Caco-2 (cell line): ENCODE measurements at regions not wholly inside any gene's neighbourhood (a gene's known extent, or its start where the extent isn't known, plus 50 kb on each side); places are given as distances from the start of the nearest gene placed in this dataset.

ENCODE experiments used
- BruUV-seq: library from RNA; stranded (reverse); fragments of 400-500 nt; replicated peaks from 2 replicates; lab custom pipeline; 2021; lab: Mats Ljungman, UMichigan
- CTCF ChIA-PET: fragments of 300-600 bp; sonication (Branson Sonifier 250); formaldehyde crosslinking; loops from one replicate; lab custom pipeline; 2022; ENCODE audit warnings: antibody characterized with exemption; lab: Charles Lee
- POLR2A ChIA-PET: fragments of 300-600 bp; sonication (Branson Sonifier 250); formaldehyde crosslinking; loops from one replicate; lab custom pipeline; 2022; ENCODE audit warnings: antibody characterized with exemption; lab: Charles Lee
- DNase-seq, 2 experiments: peaks; one replicate each; pipeline versions ENCODE4 v3.0.0 to v3.0.0-alpha.2; 2020 to 2022
- H3K27me3 ChIP-seq: replicated peaks from 2 replicates; pipeline ENCODE4 v1.6.0; 2011; ENCODE audit warnings: low read length; ENCODE audit not compliant: control insufficient read depth, insufficient read depth
- H3K36me3 ChIP-seq: 2 replicates; pipeline ENCODE4 v1.5.1; 2011; ENCODE audit warnings: low read length; ENCODE audit not compliant: control insufficient read depth, insufficient read depth
- H3K4me1 ChIP-seq: fragments of 250-450 bp; sonication (Bioruptor Pico); 2 replicates; pipeline ENCODE4 v1.5.1; 2020; ENCODE audit warnings: mild to moderate bottlenecking
- H3K4me3 ChIP-seq: 2 replicates; pipeline ENCODE4 v1.5.1; 2011; ENCODE audit warnings: low read depth, mild to moderate bottlenecking, control low read depth, low read length
- H3K9me3 ChIP-seq: fragments of 250-450 bp; sonication (Bioruptor Pico); 2 replicates; pipeline ENCODE4 v1.5.1; 2020; ENCODE audit warnings: mild to moderate bottlenecking, moderate library complexity
- H3K27ac Mint-ChIP-seq: one replicate; pipeline ENCODE4 v1.8.0; 2022; ENCODE audit warnings: mixed read lengths; ENCODE audit not compliant: unreplicated experiment
- H3K27me3 Mint-ChIP-seq: one replicate; pipeline ENCODE4 v1.8.0; 2022; ENCODE audit warnings: mixed read lengths; ENCODE audit not compliant: insufficient read depth, unreplicated experiment
- H3K36me3 Mint-ChIP-seq: one replicate; pipeline ENCODE4 v1.8.0; 2022; ENCODE audit warnings: mild to moderate bottlenecking, mixed read lengths; ENCODE audit not compliant: insufficient read depth, unreplicated experiment
- H3K4me1 Mint-ChIP-seq: one replicate; pipeline ENCODE4 v1.8.0; 2022; ENCODE audit warnings: low read depth, mixed read lengths; ENCODE audit not compliant: unreplicated experiment
- H3K4me3 Mint-ChIP-seq: one replicate; pipeline ENCODE4 v1.8.0; 2022; ENCODE audit warnings: mild to moderate bottlenecking, moderate library complexity, mixed read lengths; ENCODE audit not compliant: unreplicated experiment
- H3K9me3 Mint-ChIP-seq: one replicate; pipeline ENCODE4 v1.8.0; 2022; ENCODE audit warnings: mixed read lengths; ENCODE audit not compliant: unreplicated experiment
- intact Hi-C: fragments of 100-400 bp; cut with micrococcal nuclease; formaldehyde crosslinking; loops from one replicate; pipeline ENCODE4 v1.10.0; 2022; ENCODE audit not compliant: unreplicated experiment
- TF ChIP-seq, protein P1 (sequence below), 2 experiments: fragments of 200-600 bp in 1 of 2; IDR thresholded peaks; 1 replicate in 1 of 2; 2 replicates in 1 of 2; pipeline versions ENCODE4 v1.5.1 to v1.8.0; 2011 to 2022; ENCODE audit warnings: antibody characterized with exemption in 1 of 2, control low read depth in 1 of 2, inconsistent platforms in 1 of 2, low read depth in 1 of 2, low read length in 1 of 2, mild to moderate bottlenecking in 1 of 2, moderate library complexity in 1 of 2; ENCODE audit not compliant: insufficient read depth in 1 of 2, severe bottlenecking in 1 of 2, unreplicated experiment in 1 of 2

GRCh38 chr5:20536813-20537212, 548.8 kb upstream of the CDH18 start:
- no peaks in the 10 kb centered on the region for H3K27me3 ChIP-seq
- Mint-ChIP-seq H3K27me3 (no peaks in the 10 kb centered on the region), H3K27ac (no peak overlapping the region)

GRCh38 chr5:20536341-20536740, 548.3 kb upstream of the CDH18 start:
- Mint-ChIP-seq H3K36me3 (no peaks in the 10 kb centered on the region), H3K9me3 (no peaks in the 10 kb centered on the region), H3K4me3 (no peak overlapping the region), H3K4me1 (no peaks in the 10 kb centered on the region), H3K27ac (no peak overlapping the region), H3K27me3 (no peaks in the 10 kb centered on the region)
- BruUV-seq = no TSS peak
- Histone ChIP-seq H3K4me3 (no peak overlapping the region), H3K27me3 (no peaks in the 10 kb centered on the region), H3K4me1 (no peaks in the 10 kb centered on the region), H3K36me3 (no peaks in the 10 kb centered on the region), H3K9me3 (no peaks in the 10 kb centered on the region)
- no peak for DNase-seq
- intact Hi-C loops = no loop called here
- ChIA-PET CTCF (no interaction called here), POLR2A (no interaction called here)
- TF ChIP-seq, protein P1, sequence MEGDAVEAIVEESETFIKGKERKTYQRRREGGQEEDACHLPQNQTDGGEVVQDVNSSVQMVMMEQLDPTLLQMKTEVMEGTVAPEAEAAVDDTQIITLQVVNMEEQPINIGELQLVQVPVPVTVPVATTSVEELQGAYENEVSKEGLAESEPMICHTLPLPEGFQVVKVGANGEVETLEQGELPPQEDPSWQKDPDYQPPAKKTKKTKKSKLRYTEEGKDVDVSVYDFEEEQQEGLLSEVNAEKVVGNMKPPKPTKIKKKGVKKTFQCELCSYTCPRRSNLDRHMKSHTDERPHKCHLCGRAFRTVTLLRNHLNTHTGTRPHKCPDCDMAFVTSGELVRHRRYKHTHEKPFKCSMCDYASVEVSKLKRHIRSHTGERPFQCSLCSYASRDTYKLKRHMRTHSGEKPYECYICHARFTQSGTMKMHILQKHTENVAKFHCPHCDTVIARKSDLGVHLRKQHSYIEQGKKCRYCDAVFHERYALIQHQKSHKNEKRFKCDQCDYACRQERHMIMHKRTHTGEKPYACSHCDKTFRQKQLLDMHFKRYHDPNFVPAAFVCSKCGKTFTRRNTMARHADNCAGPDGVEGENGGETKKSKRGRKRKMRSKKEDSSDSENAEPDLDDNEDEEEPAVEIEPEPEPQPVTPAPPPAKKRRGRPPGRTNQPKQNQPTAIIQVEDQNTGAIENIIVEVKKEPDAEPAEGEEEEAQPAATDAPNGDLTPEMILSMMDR (IDR thresholded peaks at IDR 0.05; ENCODE audit: insufficient read depth in 1 of 2, low read depth in 1 of 2, low read length in 1 of 2, severe bottlenecking in 1 of 2, unreplicated experiment in 1 of 2) = no peak

More at GRCh38 chr5:20536813-20537212, 548.8 kb upstream of the CDH18 start:
- CTCF ChIA-PET = no interaction called here
- POLR2A ChIA-PET = no interaction called here
- TF ChIP-seq, protein P1 (IDR thresholded peaks at IDR 0.05; ENCODE audit: insufficient read depth in 1 of 2, low read depth in 1 of 2, low read length in 1 of 2, severe bottlenecking in 1 of 2, unreplicated experiment in 1 of 2) = no peak
- DNase-seq = no peak
- no peaks in the 10 kb centered on the region for H3K9me3 ChIP-seq
- no peak overlapping the region for H3K4me3 ChIP-seq
- no peaks in the 10 kb centered on the region for H3K9me3 Mint-ChIP-seq
- H3K36me3 ChIP-seq = no peaks in the 10 kb centered on the region
- H3K36me3 Mint-ChIP-seq = no peaks in the 10 kb centered on the region
- intact Hi-C loops = no loop called here
- no peak overlapping the region for H3K4me3 Mint-ChIP-seq
- H3K4me1 ChIP-seq = no peaks in the 10 kb centered on the region
- no TSS peak for BruUV-seq
- H3K4me1 Mint-ChIP-seq = no peaks in the 10 kb centered on the region

- Mint-ChIP-seq H3K9me3 (no peaks in the 10 kb centered on the region), H3K4me1 (no peaks in the 10 kb centered on the region), H3K36me3 (no peaks in the 10 kb centered on the region), H3K27me3 (peaks cover 6% of the 10 kb centered on the region), H3K27ac (no peak overlapping the region), H3K4me3 (no peak overlapping the region)
- intact Hi-C loops = no loop called here
- H3K4me3 ChIP-seq = no peak overlapping the region
- no peaks in the 10 kb centered on the region for H3K4me1 ChIP-seq
- no peaks in the 10 kb centered on the region for H3K27me3 ChIP-seq
- H3K9me3 ChIP-seq = no peaks in the 10 kb centered on the region
- ChIA-PET CTCF (no interaction called here), POLR2A (no interaction called here)
- BruUV-seq = no TSS peak
- no peak for DNase-seq
- H3K36me3 ChIP-seq = no peaks in the 10 kb centered on the region
- TF ChIP-seq, protein P1 (IDR thresholded peaks at IDR 0.05; ENCODE audit: insufficient read depth in 1 of 2, low read depth in 1 of 2, low read length in 1 of 2, severe bottlenecking in 1 of 2, unreplicated experiment in 1 of 2) = no peak
Measured at GRCh38 chr5:20528471-20528870, 540.5 kb upstream of the CDH18 start.
